NT2/D1 (cell line): ENCODE measurements at regions not wholly inside any gene's neighbourhood (a gene's known extent, or its start where the extent isn't known, plus 50 kb on each side); places are given as distances from the start of the nearest gene placed in this dataset.

Experiments used
- YY1 ChIP-seq: IDR thresholded peaks from 2 replicates; pipeline ENCODE4 v1.6.1; 2011; ENCODE audit not compliant: insufficient read length, insufficient read depth
- ZNF274 ChIP-seq: IDR thresholded peaks from 2 replicates; pipeline ENCODE4 v1.6.1; 2011; ENCODE audit warnings: mild to moderate bottlenecking, low read depth, low read length

DNA sequence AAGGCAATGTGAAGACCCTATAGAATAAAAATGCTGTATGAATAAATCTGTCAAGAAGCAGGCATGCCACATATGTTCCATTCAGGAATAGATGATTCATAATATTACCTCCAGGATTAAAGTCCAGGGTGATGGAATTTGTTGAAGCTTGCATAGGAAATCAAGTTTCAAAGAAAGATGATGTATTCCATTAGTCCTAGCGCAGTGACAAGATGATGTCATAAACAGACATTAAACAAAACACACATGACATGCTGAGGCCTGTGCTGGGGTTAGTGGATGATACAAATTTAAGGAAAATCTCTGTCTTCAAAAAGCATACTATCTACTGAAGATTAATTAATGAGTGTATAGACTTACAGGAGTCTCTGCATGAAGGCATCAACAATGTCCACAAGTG lies 1025.2 kb downstream of the CDH11 start:
- TF ChIP-seq YY1 (no peak), ZNF274 (no peak)
